Retinal pigment epithelial cell (primary cell): ENCODE measurements at regions not wholly inside any gene's neighbourhood (a gene's known extent, or its start where the extent isn't known, plus 50 kb on each side); places are given as distances from the start of the nearest gene placed in this dataset.
A peak's percentile ranks its signal among the peaks of the same experiment; 100 is the strongest.

Experiments
- DNase-seq: peaks from one replicate; pipeline ENCODE4 v3.0.0-alpha.2; 2010; ENCODE audit warnings: low read depth
- H3K4me3 ChIP-seq: 2 replicates; pipeline ENCODE4 v1.5.1; 2011; ENCODE audit warnings: mild to moderate bottlenecking, low read length, control low read depth, moderate library complexity
- TF ChIP-seq, protein P1 (sequence below): conservative IDR thresholded peaks from 2 replicates; pipeline ENCODE4 v1.5.1; 2011; ENCODE audit warnings: low read depth, low read length, control low read depth, inconsistent platforms

DNA sequence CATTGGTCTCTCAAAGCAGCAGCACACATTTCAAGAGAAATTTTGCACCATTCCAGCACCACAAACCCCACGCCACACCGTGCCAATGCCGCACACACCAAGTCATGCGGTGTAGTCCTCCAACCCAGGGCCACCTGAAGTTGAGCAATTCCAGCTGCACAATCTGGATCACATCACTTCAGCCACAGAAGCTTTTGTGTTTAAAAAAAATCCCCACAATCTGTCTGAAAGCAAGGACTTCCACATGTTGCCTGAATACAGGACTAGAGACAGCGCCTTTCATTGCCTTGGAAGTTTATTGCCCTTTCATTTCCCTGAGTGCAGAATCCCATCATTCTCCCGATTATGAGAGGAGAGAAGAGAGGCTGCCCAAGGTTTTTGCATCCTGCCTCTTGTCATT is 175.6 kb upstream of the BCL6 start:
- TF ChIP-seq, protein P1, sequence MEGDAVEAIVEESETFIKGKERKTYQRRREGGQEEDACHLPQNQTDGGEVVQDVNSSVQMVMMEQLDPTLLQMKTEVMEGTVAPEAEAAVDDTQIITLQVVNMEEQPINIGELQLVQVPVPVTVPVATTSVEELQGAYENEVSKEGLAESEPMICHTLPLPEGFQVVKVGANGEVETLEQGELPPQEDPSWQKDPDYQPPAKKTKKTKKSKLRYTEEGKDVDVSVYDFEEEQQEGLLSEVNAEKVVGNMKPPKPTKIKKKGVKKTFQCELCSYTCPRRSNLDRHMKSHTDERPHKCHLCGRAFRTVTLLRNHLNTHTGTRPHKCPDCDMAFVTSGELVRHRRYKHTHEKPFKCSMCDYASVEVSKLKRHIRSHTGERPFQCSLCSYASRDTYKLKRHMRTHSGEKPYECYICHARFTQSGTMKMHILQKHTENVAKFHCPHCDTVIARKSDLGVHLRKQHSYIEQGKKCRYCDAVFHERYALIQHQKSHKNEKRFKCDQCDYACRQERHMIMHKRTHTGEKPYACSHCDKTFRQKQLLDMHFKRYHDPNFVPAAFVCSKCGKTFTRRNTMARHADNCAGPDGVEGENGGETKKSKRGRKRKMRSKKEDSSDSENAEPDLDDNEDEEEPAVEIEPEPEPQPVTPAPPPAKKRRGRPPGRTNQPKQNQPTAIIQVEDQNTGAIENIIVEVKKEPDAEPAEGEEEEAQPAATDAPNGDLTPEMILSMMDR = no peak
- DNase-seq = no peak
- no peak overlapping the region for H3K4me3 ChIP-seq

DNA sequence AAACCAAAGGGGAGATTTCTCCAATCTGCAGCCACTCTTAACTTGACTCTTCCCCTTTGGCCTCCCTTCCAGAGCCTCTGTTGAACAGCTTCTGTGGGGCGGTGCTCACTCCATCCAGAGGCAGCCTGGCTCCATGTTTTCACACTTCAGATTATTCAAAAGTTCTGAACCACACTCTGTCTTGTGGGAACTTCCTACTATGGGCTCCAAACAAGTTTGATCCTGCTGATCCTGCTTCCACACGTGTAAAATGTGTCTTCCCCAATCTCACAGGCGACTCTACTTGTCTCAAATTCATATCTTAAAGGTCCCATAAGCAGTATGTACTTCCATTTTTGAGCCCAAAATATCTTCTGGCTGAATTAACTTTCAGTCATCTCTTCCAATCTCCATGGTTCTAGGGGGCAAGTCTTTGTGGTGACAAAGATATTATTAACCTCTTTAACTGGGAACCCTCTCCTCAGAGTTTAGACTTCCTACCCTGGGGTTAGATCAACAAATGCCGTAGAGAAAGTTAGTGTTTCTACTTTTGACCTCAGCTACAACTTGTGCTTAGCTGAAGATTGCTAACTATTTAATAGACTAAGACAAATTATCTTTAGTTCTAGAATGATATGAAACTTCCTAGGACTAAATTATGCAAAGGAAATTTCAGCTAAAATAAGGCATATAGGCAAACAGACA is 176.3 kb upstream of the BCL6 start:
- H3K4me3 ChIP-seq = no peak overlapping the region
- TF ChIP-seq, protein P1 = no peak
- no peak for DNase-seq

DNA sequence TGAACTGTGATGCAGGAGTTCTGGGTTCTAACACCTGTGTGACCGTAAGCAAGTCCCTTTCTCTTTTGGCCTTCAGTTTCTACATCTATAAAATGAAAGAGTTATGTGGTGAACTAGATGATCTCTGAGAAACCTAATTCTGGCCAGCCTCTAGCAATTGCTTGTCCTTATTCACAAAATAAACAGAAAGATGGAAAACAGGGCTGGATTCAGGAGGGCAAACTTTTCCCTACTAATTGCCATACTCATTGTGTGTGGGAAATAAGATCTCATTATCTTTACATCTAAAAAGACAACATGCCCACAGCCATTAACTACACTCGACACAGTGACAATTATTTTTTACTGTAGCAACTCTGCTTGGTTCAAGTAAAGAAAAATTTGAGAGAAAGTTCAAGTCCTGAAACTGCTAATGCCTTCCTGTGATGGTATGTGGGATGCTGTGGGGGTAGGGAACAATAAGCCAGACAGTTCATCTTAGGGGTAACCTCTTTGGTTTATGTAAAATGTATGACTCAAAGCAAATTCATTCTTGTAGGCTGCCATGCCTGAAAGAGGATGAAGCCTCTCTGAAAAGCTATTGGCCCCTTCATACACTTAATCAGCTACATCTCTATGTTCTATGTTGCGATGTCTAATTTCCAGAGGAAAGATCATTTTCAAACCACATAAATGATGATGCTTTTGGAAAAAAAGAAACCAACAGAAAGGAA is 177.6 kb upstream of the BCL6 start:
- TF ChIP-seq, protein P1 = no peak

GRCh38 chr3:187924651-187925050 is 179.4 kb upstream of the BCL6 start:
- no peak for DNase-seq
- no peak overlapping the region for H3K4me3 ChIP-seq
- TF ChIP-seq, protein P1 = no peak

More for the DNA sequence above, 177.6 kb upstream of the BCL6 start:
- DNase-seq = peak; percentile 39
- H3K4me3 ChIP-seq = no peak overlapping the region

- no peak overlapping the region for H3K4me3 ChIP-seq
- TF ChIP-seq, protein P1 = no peak
- peak; percentile 73 for DNase-seq
Measured at GRCh38 chr3:187925326-187925725, 180.1 kb upstream of the BCL6 start.

DNA sequence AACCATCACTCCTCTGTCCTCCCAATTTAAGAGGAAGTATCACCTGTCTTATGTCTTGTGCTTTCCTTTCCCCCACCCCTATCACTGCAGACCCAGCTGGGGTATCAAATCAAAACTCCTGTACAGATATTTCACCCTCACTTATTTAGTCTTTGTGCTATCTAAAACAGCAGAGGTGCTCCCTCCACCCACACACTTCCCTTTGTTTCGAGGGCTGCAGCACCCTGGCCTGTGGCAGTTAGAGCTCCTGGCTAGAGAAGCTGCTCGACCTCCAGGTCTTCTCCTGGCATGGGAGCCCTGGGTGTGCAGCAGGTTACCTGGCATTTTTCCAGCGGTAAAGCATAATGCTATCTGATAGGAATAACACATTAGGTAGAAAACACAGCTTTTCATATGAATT is 181.4 kb upstream of the BCL6 start:
- H3K4me3 ChIP-seq = no peak overlapping the region
- TF ChIP-seq, protein P1 = no peak
- DNase-seq = no peak

GRCh38 chr3:187927565-187927964 is 182.3 kb upstream of the BCL6 start:
- TF ChIP-seq, protein P1 = no peak
- DNase-seq = no peak
- no peak overlapping the region for H3K4me3 ChIP-seq
